ENCODE measurements at regions not wholly inside any gene's neighbourhood (a gene's known extent, or its start where the extent isn't known, plus 50 kb on each side); places are given as distances from the start of the nearest gene placed in this dataset.
A peak's percentile ranks its signal among the peaks of the same experiment; 100 is the strongest.
"Not testable (repeated sequence)": the region's sequence is repeated elsewhere in the genome, so short reads cannot be mapped to it uniquely, and the experiment has no call there.

DNA sequence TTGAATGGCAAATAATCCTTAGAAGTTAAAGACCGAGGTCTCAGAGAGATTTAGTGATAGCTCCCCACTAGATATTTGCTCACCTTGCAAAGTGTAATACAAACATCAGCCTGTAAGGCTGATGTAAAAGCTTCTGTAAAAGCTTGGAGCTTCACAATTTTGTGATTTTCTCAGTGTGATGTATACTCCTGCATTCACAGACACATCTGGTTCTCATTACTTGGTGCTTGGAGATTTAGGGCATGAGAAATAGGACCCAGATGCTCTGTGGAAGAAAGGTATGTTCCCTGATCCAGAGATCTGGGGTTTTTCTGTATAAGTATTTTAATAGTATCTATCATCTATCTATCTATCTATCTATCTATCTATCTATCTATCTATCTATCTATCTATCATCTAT is 1664.3 kb downstream of the C4orf33 start:
- Histone ChIP-seq H3K27me3 (no peaks in the 10 kb centered on the region), H3K4me1 (no peaks in the 10 kb centered on the region), H3K9me3 (no peaks in the 10 kb centered on the region), H3K27ac (no peak overlapping the region), H3K36me3 (no peaks in the 10 kb centered on the region), H3K4me3 (no peak overlapping the region)
- intact Hi-C loops (cut with DNase I) = no loop called here
- TF ChIP-seq, protein P1, sequence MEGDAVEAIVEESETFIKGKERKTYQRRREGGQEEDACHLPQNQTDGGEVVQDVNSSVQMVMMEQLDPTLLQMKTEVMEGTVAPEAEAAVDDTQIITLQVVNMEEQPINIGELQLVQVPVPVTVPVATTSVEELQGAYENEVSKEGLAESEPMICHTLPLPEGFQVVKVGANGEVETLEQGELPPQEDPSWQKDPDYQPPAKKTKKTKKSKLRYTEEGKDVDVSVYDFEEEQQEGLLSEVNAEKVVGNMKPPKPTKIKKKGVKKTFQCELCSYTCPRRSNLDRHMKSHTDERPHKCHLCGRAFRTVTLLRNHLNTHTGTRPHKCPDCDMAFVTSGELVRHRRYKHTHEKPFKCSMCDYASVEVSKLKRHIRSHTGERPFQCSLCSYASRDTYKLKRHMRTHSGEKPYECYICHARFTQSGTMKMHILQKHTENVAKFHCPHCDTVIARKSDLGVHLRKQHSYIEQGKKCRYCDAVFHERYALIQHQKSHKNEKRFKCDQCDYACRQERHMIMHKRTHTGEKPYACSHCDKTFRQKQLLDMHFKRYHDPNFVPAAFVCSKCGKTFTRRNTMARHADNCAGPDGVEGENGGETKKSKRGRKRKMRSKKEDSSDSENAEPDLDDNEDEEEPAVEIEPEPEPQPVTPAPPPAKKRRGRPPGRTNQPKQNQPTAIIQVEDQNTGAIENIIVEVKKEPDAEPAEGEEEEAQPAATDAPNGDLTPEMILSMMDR (IDR thresholded peaks at IDR 0.05) = no peak
- ATAC-seq = no peak
- DNase-seq = no peak
- WGBS, 2 donors = 20 to 38% methylated on average over 1 of the region's 1 CpG
- FAIRE-seq = no peak

DNA sequence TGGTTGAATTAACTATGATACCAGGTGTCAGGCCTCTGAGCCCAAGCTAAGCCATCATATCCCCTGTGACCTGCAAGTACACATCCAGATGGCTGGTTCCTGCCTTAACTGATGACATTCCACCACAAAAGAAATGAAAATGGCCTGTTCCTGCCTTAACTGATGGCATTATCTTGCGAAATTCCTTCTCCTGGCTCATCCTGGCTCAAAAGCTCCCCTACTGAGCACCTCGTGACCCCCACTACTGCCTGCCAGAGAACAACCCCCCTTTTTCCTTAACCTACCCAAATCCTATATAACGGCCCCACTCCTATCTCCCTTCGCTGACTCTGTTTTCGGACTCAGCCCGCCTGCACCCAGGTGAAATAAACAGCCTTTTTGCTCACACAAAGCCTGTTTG is 1671.4 kb downstream of the C4orf33 start:
- intact Hi-C loops (cut with DNase I); ATAC-seq; H3K4me1 ChIP-seq; H3K27ac ChIP-seq; H3K9me3 ChIP-seq; H3K4me3 ChIP-seq; FAIRE-seq; H3K27me3 ChIP-seq; DNase-seq; H3K36me3 ChIP-seq: not testable (repeated sequence)
- WGBS, 2 donors = 89 to 91% methylated on average over 6 of the region's 6 CpGs

DNA sequence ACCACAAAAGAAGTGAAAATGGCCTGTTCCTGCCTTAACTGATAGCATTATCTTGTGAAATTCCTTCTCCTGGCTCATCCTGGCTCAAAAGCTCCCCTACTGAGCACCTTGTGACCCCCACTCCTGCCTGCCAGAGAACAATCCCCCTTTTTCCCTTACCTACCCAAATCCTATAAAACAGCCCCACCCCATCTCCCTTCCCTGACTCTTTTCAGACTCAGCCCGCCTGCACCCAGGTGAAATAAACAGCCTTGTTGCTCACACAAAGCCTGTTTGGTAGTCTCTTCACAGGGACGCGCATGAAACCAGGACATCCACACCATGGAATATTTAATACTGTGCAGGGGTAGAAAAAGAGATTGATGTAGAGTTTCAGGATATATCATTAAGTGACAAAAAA is 1677.0 kb downstream of the C4orf33 start:
- H3K9me3 ChIP-seq; H3K4me3 ChIP-seq; intact Hi-C loops (cut with DNase I); FAIRE-seq; H3K36me3 ChIP-seq; DNase-seq; H3K4me1 ChIP-seq; ATAC-seq; H3K27me3 ChIP-seq; H3K27ac ChIP-seq: not testable (repeated sequence)
- 90 to 93% methylated on average over 3 of the region's 3 CpGs for WGBS, 2 donors

DNA sequence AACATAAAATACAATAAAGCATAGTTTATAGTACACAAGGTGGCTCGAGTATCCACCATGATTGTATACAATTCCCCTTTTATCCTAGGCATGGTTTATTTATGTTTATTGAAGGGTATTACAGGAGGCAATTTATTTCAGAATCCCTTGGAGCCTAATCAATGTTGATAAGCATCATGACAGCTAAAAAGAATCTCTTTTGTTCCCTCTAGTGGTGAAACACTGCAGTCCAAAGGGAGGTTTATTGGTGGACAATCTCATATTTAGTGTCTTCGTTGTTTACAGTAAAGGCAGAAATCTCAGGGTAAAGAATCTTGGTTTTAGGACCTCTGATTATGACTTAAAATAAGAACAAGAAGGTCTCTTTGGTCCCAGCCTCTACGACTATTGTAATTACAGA is 1712.5 kb downstream of the C4orf33 start:
- Histone ChIP-seq H3K27me3 (no peaks in the 10 kb centered on the region), H3K36me3 (no peaks in the 10 kb centered on the region), H3K27ac (no peak overlapping the region), H3K9me3 (no peaks in the 10 kb centered on the region), H3K4me1 (peaks cover 0 to 13% (median 5%) of the 10 kb centered on the region in 3 donors), H3K4me3 (no peak overlapping the region)
- peak; percentile 53 to 80 (median 64) for ATAC-seq
- intact Hi-C loops (cut with DNase I) = no loop called here
- FAIRE-seq = no peak
- WGBS, 2 donors = 48 to 64% methylated on average over 3 of the region's 3 CpGs
- TF ChIP-seq, protein P1 (IDR thresholded peaks at IDR 0.05) = peak in 3 of 4 donors; percentile 19 to 52 (median 27)
- DNase-seq = no peak

DNA sequence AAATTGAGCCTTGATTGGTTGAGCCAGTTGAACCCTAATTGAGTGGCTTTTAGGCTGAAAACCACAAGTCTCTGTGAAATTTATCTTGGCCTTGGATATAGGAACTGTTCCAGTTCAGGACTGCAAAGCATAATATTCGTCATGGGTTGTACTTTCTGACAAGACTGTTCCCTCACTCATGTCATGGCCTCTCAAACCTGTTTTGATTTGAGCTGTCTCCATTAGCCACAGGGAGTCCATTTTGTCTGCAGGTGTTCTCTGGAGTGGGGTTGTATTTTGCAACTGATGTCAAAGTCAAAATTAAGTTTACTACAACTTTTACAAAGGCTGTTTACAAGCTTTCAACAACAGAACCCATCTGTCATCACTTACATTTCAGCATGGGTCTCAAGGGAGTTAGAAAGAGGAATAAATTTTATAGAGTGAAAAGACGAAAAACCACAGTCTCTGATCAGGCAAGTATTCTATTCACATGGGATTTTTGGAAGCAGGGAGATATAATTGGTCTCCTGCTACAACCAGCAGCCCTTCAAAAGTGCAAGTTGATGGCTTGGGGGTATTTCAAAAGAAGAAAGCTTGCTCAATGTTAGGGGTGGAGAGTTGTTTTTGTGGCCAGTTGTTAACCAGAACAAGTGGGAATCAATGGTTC is 1716.3 kb downstream of the C4orf33 start:
- intact Hi-C loops (cut with DNase I) = no loop called here
- Histone ChIP-seq H3K36me3 (no peaks in the 10 kb centered on the region), H3K9me3 (no peaks in the 10 kb centered on the region), H3K27ac (no peak overlapping the region), H3K4me1 (peaks cover 0 to 13% (median 5%) of the 10 kb centered on the region in 3 donors), H3K4me3 (no peak overlapping the region), H3K27me3 (no peaks in the 10 kb centered on the region)
- 44 to 50% methylated on average over 2 of the region's 2 CpGs for WGBS, 2 donors
- FAIRE-seq = no peak
- ATAC-seq = no peak
- no peak for DNase-seq
- TF ChIP-seq, protein P1 (IDR thresholded peaks at IDR 0.05) = no peak

DNA sequence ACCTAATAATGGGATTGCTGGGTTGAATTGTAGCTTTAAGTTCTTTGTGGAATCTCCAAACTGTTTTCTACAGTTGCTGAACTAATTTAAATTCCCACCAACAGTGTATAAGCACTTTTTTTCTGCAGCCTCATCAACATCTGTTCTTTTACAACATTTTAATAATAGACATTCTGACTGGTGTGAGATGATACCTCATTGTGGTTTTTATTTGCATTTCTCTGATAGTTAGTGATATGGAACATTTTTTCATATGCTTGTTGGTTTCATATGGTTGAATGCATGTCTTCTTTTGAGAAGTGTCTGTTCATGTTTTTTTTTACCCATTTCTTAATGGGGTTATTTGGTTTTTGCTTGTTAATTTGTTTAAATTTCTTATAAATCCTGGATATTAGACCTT is 1718.9 kb downstream of the C4orf33 start:
- H3K36me3 ChIP-seq = no peaks in the 10 kb centered on the region
- no peaks in the 10 kb centered on the region for H3K9me3 ChIP-seq
- DNase-seq (no peak), FAIRE-seq (no peak), ATAC-seq (no peak)
- H3K27ac ChIP-seq = no peak overlapping the region
- TF ChIP-seq, protein P1 (IDR thresholded peaks at IDR 0.05) = no peak
- peaks cover 0 to 2% (median 0%) of the 10 kb centered on the region in 4 donors for H3K27me3 ChIP-seq
- no peak overlapping the region for H3K4me3 ChIP-seq
- H3K4me1 ChIP-seq = peaks cover 0 to 8% (median 3%) of the 10 kb centered on the region in 3 donors
- intact Hi-C loops (cut with DNase I) = no loop called here

Data from pancreas (tissue), 10 donors.